Endodermal cell (in vitro differentiated cells): ENCODE measurements at regions not wholly inside any gene's neighbourhood (a gene's known extent, or its start where the extent isn't known, plus 50 kb on each side); places are given as distances from the start of the nearest gene placed in this dataset.

Experiments
- DNase-seq: peaks from one replicate; pipeline ENCODE4 v3.0.0-alpha.2; 2017
- H3K27ac ChIP-seq: 2 replicates; pipeline ENCODE4 v1.5.1; 2013; ENCODE audit warnings: mild to moderate bottlenecking, low read depth, low read length, moderate library complexity
- H3K27me3 ChIP-seq: 2 replicates; pipeline ENCODE4 v1.6.1; 2013; ENCODE audit warnings: mild to moderate bottlenecking, low read length, moderate library complexity; ENCODE audit not compliant: insufficient read depth, control insufficient read depth, poor library complexity, severe bottlenecking
- H3K36me3 ChIP-seq: 2 replicates; pipeline ENCODE4 v1.7.0; 2013; ENCODE audit warnings: mild to moderate bottlenecking, low read length, moderate library complexity; ENCODE audit not compliant: control insufficient read depth, insufficient read depth
- H3K4me1 ChIP-seq: one replicate; pipeline ENCODE4 v1.7.0; 2013; ENCODE audit warnings: low read length; ENCODE audit not compliant: control insufficient read depth, insufficient read depth
- H3K4me3 ChIP-seq: 2 replicates; pipeline ENCODE4 v1.5.1; 2013; ENCODE audit warnings: mild to moderate bottlenecking, low read length, moderate library complexity
- H3K9ac ChIP-seq: 2 replicates; pipeline ENCODE4 v1.6.1; 2013; ENCODE audit warnings: mild to moderate bottlenecking, low read length, moderate library complexity; ENCODE audit not compliant: poor library complexity, severe bottlenecking; ENCODE audit errors: extremely low read depth
- H3K9me3 ChIP-seq: 2 replicates; pipeline ENCODE4 v1.6.1; 2013; ENCODE audit warnings: mild to moderate bottlenecking, low read length, moderate library complexity; ENCODE audit not compliant: control insufficient read depth
- H3K27ac Mint-ChIP-seq: 2 replicates; pipeline ENCODE4 v1.8.0; 2020; ENCODE audit warnings: mixed read lengths
- H3K27me3 Mint-ChIP-seq: 2 replicates; pipeline ENCODE4 v1.8.0; 2021; ENCODE audit warnings: mild to moderate bottlenecking, mixed read lengths; ENCODE audit not compliant: insufficient read depth
- H3K36me3 Mint-ChIP-seq: 2 replicates; pipeline ENCODE4 v1.8.0; 2020; ENCODE audit warnings: low read depth, mixed read lengths
- H3K4me1 Mint-ChIP-seq: 2 replicates; pipeline ENCODE4 v1.8.0; 2020; ENCODE audit warnings: mixed read lengths
- H3K4me3 Mint-ChIP-seq: 2 replicates; pipeline ENCODE4 v1.8.0; 2020; ENCODE audit warnings: mild to moderate bottlenecking, moderate library complexity, mixed read lengths
- H3K9me3 Mint-ChIP-seq: 2 replicates; pipeline ENCODE4 v1.8.0; 2020; ENCODE audit warnings: mild to moderate bottlenecking, mixed read lengths
- CTCF ChIP-seq: fragments of 200-600 bp; sonication (generic); conservative IDR thresholded peaks from 2 replicates; pipeline ENCODE4 v1.5.0; 2021; ENCODE audit warnings: antibody characterized with exemption, mild to moderate bottlenecking
- WGBS, 2 experiments: methylation state at CpG; one replicate each; pipeline versions ENCODE4 v1.1.5 to v1.1.7; 2013; ENCODE audit warnings: missing lambda C conversion rate in 2 of 2, mixed read lengths in 1 of 2; ENCODE audit not compliant: insufficient coverage in 1 of 2, insufficient read length in 1 of 2; 5-methylcytosine and 5-hydroxymethylcytosine counted together

DNA sequence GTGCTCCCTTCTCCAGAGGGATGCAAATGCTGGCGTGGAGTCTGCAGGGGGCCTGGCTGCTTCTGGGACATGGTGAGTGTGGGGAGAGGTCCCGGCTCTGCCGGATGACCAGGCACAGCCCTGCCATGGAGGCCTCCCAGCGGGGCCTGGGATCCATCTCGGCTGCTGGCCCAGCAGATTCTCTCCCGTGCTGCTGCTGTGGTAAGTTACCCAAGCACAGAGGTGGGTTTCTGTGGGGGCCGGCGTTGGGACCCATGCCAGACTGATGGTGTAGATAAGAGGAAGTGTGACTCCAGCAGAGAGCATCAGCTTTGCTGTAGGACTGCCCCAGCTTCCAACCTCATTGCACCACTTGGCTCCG lies 147.5 kb upstream of the B3GAT1 start:
- Mint-ChIP-seq H3K27ac (no peak overlapping the region), H3K4me3 (no peak overlapping the region), H3K36me3 (no peaks in the 10 kb centered on the region), H3K9me3 (no peaks in the 10 kb centered on the region), H3K27me3 (peaks cover 5% of the 10 kb centered on the region), H3K4me1 (no peaks in the 10 kb centered on the region)
- WGBS, 2 experiments, result 67 to 73% methylated on average over 3 to 9 of the region's 9 CpGs
- Histone ChIP-seq H3K27me3 (no peaks in the 10 kb centered on the region), H3K4me3 (no peak overlapping the region), H3K9me3 (no peaks in the 10 kb centered on the region), H3K9ac (no peak overlapping the region), H3K36me3 (no peaks in the 10 kb centered on the region), H3K4me1 (no peaks in the 10 kb centered on the region), H3K27ac (no peak overlapping the region)
- DNase-seq, result peak; percentile 39
- TF ChIP-seq CTCF, result no peak

- DNase-seq, result peak; percentile 31
- Histone ChIP-seq H3K36me3 (no peaks in the 10 kb centered on the region), H3K9ac (no peak overlapping the region), H3K4me1 (no peaks in the 10 kb centered on the region), H3K4me3 (no peak overlapping the region), H3K9me3 (no peaks in the 10 kb centered on the region), H3K27ac (no peak overlapping the region), H3K27me3 (no peaks in the 10 kb centered on the region)
- Mint-ChIP-seq H3K9me3 (no peaks in the 10 kb centered on the region), H3K4me3 (no peak overlapping the region), H3K4me1 (no peaks in the 10 kb centered on the region), H3K27ac (no peak overlapping the region), H3K36me3 (no peaks in the 10 kb centered on the region), H3K27me3 (peaks cover 9% of the 10 kb centered on the region)
- peak; percentile 55 for TF ChIP-seq CTCF
- WGBS, 2 experiments, result 89 to 91% methylated on average over 14 to 15 of the region's 16 CpGs
Measured at GRCh38 chr11:134558916-134559601, 147.0 kb upstream of the B3GAT1 start.

DNA sequence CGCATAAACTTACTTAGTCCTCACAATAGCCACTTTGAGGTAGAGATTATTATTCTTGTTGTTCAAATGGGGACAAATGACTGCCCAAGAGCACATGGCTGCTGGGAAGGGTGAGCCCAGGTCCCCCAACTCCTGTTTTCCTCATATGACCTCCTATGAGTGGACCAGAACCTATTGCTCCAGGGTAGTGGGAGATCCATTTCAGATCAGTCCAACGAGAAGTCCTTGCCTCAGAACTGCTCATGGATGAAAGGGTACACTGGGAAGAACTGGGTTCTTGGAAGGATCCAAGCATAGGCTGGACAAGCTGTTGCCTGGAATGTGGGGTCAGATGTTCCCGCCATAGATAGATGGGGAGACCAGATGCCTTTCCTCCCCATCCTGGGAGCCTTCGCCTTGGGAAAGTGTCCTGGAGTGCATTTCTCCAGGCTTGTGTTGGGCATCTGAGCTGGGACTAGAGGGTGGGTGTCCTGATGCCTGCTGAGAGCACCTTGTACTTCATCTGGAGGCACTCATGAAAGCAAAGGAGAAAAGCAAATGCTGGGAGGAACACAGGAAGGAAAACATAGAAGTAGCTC lies 146.3 kb upstream of the B3GAT1 start:
- no peaks in the 10 kb centered on the region for H3K36me3 Mint-ChIP-seq
- WGBS, 2 experiments, result 88 to 90% methylated on average over 2 to 3 of the region's 4 CpGs
- Histone ChIP-seq H3K4me1 (no peaks in the 10 kb centered on the region), H3K27me3 (no peaks in the 10 kb centered on the region), H3K36me3 (no peaks in the 10 kb centered on the region), H3K9ac (no peak overlapping the region), H3K27ac (no peak overlapping the region), H3K9me3 (no peaks in the 10 kb centered on the region), H3K4me3 (no peak overlapping the region)
- H3K4me1 Mint-ChIP-seq, result no peaks in the 10 kb centered on the region
- H3K9me3 Mint-ChIP-seq, result no peaks in the 10 kb centered on the region
- H3K4me3 Mint-ChIP-seq, result no peak overlapping the region
- peaks cover 9% of the 10 kb centered on the region for H3K27me3 Mint-ChIP-seq
- peak; percentile 24 for DNase-seq
- TF ChIP-seq CTCF, result no peak
- H3K27ac Mint-ChIP-seq, result no peak overlapping the region
